Subcutaneous abdominal adipose tissue (tissue), 5 donors: ENCODE measurements at regions not wholly inside any gene's neighbourhood (a gene's known extent, or its start where the extent isn't known, plus 50 kb on each side); places are given as distances from the start of the nearest gene placed in this dataset.

Experiments
- H3K27ac ChIP-seq: one replicate; pipeline ENCODE4 v1.7.0; 2013; ENCODE audit warnings: low read depth, mild to moderate bottlenecking, inconsistent platforms, low read length, moderate library complexity
- H3K27me3 ChIP-seq, 5 donors: one replicate each; pipeline ENCODE4 v1.7.0; 2013; ENCODE audit warnings: low read length in 5 of 5, inconsistent platforms in 1 of 5; ENCODE audit not compliant: control insufficient read depth in 5 of 5, insufficient read depth in 4 of 5
- H3K36me3 ChIP-seq, 5 donors: one replicate each; pipeline ENCODE4 v1.7.0; 2013; ENCODE audit warnings: low read length in 5 of 5; ENCODE audit not compliant: control insufficient read depth in 5 of 5, insufficient read depth in 5 of 5
- H3K4me1 ChIP-seq, 5 donors: one replicate each; pipeline ENCODE4 v1.7.0; 2013; ENCODE audit warnings: low read length in 5 of 5, mild to moderate bottlenecking in 3 of 5, moderate library complexity in 1 of 5; ENCODE audit not compliant: control insufficient read depth in 5 of 5, insufficient read depth in 5 of 5
- H3K4me3 ChIP-seq, 5 donors: one replicate each; pipeline ENCODE4 v1.7.0; 2013; ENCODE audit warnings: low read length in 5 of 5, low read depth in 1 of 5
- H3K9ac ChIP-seq, 5 donors: one replicate each; pipeline ENCODE4 v1.7.0; 2013; ENCODE audit warnings: low read length in 5 of 5, mild to moderate bottlenecking in 4 of 5, moderate library complexity in 3 of 5
- H3K9me3 ChIP-seq, 5 donors: one replicate each; pipeline ENCODE4 v1.7.0; 2013; ENCODE audit warnings: low read length in 5 of 5; ENCODE audit not compliant: control insufficient read depth in 5 of 5
- donor health status: healthy.
- donor health status: healthy.
- donor health status: healthy.
- donor health status: healthy.
- donor health status: healthy.

DNA sequence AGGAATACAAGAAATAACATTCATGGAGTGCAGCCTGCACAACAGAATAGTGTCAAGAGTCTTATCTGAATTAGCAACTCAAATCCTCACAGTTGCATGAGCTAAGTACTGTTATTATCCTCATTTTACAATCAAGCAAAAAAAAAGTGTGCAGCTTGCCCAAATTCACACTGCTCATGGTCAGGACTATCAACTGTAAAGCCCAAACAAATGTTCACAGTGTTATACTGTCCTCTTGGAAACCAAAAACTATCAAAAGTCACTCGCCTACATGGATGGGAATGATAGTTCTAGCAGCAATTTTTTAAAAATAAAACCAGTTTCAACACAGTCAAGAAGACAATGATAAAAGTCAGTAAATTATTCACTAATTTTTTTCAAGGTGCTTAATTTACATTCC, 114.6 kb upstream of the HSF2 start:
- Histone ChIP-seq H3K27me3 (no peaks in the 10 kb centered on the region), H3K4me3 (no peak overlapping the region), H3K36me3 (no peaks in the 10 kb centered on the region), H3K9ac (no peak overlapping the region), H3K4me1 (peaks cover 0 to 4% (median 0%) of the 10 kb centered on the region in 5 donors), H3K27ac (no peak overlapping the region), H3K9me3 (no peaks in the 10 kb centered on the region)

- Histone ChIP-seq H3K4me1 (peaks cover 0 to 4% (median 0%) of the 10 kb centered on the region in 5 donors), H3K27ac (no peak overlapping the region), H3K9ac (no peak overlapping the region), H3K9me3 (no peaks in the 10 kb centered on the region), H3K36me3 (no peaks in the 10 kb centered on the region), H3K27me3 (no peaks in the 10 kb centered on the region), H3K4me3 (no peak overlapping the region)
Observed at GRCh38 chr6:122285292-122285913, 114.0 kb upstream of the HSF2 start.

DNA sequence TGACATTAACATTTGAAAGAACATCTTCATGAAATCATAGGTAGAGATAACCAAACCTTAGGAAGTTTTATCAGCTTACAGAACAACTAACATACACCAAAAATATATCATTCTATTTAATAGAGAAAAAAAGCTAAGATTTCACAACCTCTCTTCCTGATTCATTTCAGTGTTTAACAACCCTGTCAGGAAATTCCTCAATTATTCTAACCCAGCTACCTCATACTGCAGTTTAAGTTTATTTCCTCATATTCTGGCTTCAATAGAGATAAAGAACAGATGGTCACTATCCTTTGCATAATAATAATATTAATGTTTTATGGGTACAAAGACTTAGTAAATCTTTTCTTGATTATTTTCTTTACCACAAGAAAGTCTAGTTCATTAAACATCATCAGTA, 112.9 kb upstream of the HSF2 start:
- Histone ChIP-seq H3K36me3 (no peaks in the 10 kb centered on the region), H3K4me1 (peaks cover 0 to 4% (median 0%) of the 10 kb centered on the region in 5 donors), H3K4me3 (no peak overlapping the region), H3K9ac (no peak overlapping the region), H3K27me3 (no peaks in the 10 kb centered on the region), H3K27ac (no peak overlapping the region), H3K9me3 (no peaks in the 10 kb centered on the region)

- no peaks in the 10 kb centered on the region for H3K9me3 ChIP-seq
- peaks cover 0 to 4% (median 0%) of the 10 kb centered on the region in 5 donors for H3K4me1 ChIP-seq
- H3K36me3 ChIP-seq = no peaks in the 10 kb centered on the region
- H3K27me3 ChIP-seq = no peaks in the 10 kb centered on the region
- no peak overlapping the region for H3K4me3 ChIP-seq
- H3K27ac ChIP-seq = no peak overlapping the region
- no peak overlapping the region for H3K9ac ChIP-seq
Observed at GRCh38 chr6:122289762-122290539, 109.5 kb upstream of the HSF2 start.

- H3K9me3 ChIP-seq = no peaks in the 10 kb centered on the region
Observed at GRCh38 chr6:122297010-122297409, 102.4 kb upstream of the HSF2 start.

DNA sequence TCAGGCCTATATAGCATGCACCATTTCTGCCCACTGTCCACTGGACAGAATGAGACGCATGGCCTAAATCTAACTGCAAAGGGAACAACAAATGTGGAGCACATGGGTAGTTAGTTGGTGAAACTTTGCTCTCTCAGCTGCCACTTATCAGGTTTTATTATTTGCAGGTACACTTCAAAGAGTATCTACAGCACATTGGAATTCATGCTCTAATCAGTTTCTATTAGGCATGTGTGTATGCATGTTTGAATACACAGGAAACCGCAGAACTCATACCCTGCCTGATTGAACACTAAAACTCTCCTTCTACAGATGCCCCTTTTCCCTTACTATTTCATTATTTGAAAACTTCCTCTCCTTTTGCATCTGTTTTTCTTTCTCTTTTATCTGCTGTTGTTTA, 97.4 kb upstream of the HSF2 start:
- Histone ChIP-seq H3K27me3 (no peaks in the 10 kb centered on the region), H3K4me1 (no peaks in the 10 kb centered on the region), H3K9me3 (peaks cover 0 to under 1% (median 0%) of the 10 kb centered on the region in 5 donors), H3K36me3 (no peaks in the 10 kb centered on the region), H3K4me3 (no peak overlapping the region), H3K9ac (no peak overlapping the region), H3K27ac (no peak overlapping the region)

More at GRCh38 chr6:122297010-122297409, 102.4 kb upstream of the HSF2 start:
- H3K4me3 ChIP-seq = no peak overlapping the region
- no peaks in the 10 kb centered on the region for H3K4me1 ChIP-seq
- no peak overlapping the region for H3K27ac ChIP-seq
- no peaks in the 10 kb centered on the region for H3K36me3 ChIP-seq
- H3K9ac ChIP-seq = no peak overlapping the region
- no peaks in the 10 kb centered on the region for H3K27me3 ChIP-seq

GRCh38 chr6:122307577-122307976, 91.9 kb upstream of the HSF2 start:
- Histone ChIP-seq H3K4me3 (no peak overlapping the region), H3K9ac (no peak overlapping the region), H3K9me3 (peaks cover 0 to 9% (median 7%) of the 10 kb centered on the region in 5 donors), H3K36me3 (no peaks in the 10 kb centered on the region), H3K27ac (no peak overlapping the region), H3K4me1 (no peaks in the 10 kb centered on the region), H3K27me3 (no peaks in the 10 kb centered on the region)

DNA sequence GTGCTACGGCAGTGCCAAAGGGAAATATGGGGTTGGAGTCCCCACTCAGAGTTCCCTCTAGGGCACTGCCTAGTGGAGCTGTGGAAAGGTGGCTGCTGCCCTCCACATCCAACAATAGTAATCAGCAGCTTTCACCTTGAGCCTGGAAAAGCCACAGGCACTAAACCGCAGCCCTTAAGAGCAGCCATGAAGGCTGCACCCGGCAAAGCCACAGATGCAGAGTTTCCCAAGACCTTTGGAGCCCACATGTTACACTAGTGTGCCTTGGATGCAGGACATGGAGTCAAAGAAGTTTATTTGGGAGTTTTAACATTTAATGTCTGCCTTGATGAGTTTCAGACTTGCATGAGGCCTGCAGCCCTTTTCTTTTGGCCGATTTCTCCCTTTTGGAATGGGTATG, 91.4 kb upstream of the HSF2 start:
- no peaks in the 10 kb centered on the region for H3K27me3 ChIP-seq
- no peaks in the 10 kb centered on the region for H3K4me1 ChIP-seq
- no peak overlapping the region for H3K9ac ChIP-seq
- no peak overlapping the region for H3K4me3 ChIP-seq
- H3K9me3 ChIP-seq = peaks cover 0 to 9% (median 7%) of the 10 kb centered on the region in 5 donors
- H3K27ac ChIP-seq = no peak overlapping the region
- no peaks in the 10 kb centered on the region for H3K36me3 ChIP-seq

DNA sequence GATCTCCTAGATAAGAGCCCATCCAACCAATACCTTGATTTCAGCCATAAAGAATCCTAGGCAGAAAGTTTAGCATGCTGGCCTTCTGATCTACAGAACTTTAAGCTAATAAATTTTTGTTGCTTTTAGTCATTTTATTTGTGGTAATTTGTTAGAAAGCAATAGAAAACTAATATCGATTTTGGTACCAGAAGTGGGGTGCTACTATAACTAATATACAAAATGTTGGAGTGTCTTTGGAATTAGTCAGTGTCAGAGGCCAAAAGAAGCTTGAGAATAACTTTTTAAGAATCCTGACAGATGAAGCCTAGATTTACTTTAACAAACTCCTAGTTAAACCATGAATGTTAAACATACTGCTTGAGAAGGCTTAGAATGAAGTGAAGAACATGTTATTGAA, 83.6 kb upstream of the HSF2 start:
- H3K27me3 ChIP-seq = no peaks in the 10 kb centered on the region
- peak overlapping the region in 1 of 5 donors; percentile 30 for H3K4me3 ChIP-seq
- H3K4me1 ChIP-seq = no peaks in the 10 kb centered on the region
- H3K9ac ChIP-seq = no peak overlapping the region
- H3K27ac ChIP-seq = no peak overlapping the region
- peaks cover 0 to 7% (median 5%) of the 10 kb centered on the region in 5 donors for H3K9me3 ChIP-seq
- no peaks in the 10 kb centered on the region for H3K36me3 ChIP-seq

GRCh38 chr6:122322824-122323223, 76.6 kb upstream of the HSF2 start:
- no peaks in the 10 kb centered on the region for H3K27me3 ChIP-seq
- peaks cover 0 to 6% (median 2%) of the 10 kb centered on the region in 5 donors for H3K4me1 ChIP-seq
- H3K27ac ChIP-seq = no peak overlapping the region
- H3K9ac ChIP-seq = no peak overlapping the region
- H3K9me3 ChIP-seq = no peaks in the 10 kb centered on the region
- H3K4me3 ChIP-seq = peak overlapping the region; percentile 38 to 68 (median 51)
- H3K36me3 ChIP-seq = no peaks in the 10 kb centered on the region
